VCaP (cell line): ENCODE measurements at regions not wholly inside any gene's neighbourhood (a gene's known extent, or its start where the extent isn't known, plus 50 kb on each side); places are given as distances from the start of the nearest gene placed in this dataset.

Experiments used
- H3K27ac ChIP-seq: fragments of 450-650 bp; 2 replicates; pipeline ENCODE4 v1.5.1; 2017
- TF ChIP-seq, protein P1 (sequence below): fragments of 450-650 bp; conservative IDR thresholded peaks from 2 replicates; pipeline ENCODE4 v1.5.1; 2017; ENCODE audit warnings: mild to moderate bottlenecking, moderate library complexity

DNA sequence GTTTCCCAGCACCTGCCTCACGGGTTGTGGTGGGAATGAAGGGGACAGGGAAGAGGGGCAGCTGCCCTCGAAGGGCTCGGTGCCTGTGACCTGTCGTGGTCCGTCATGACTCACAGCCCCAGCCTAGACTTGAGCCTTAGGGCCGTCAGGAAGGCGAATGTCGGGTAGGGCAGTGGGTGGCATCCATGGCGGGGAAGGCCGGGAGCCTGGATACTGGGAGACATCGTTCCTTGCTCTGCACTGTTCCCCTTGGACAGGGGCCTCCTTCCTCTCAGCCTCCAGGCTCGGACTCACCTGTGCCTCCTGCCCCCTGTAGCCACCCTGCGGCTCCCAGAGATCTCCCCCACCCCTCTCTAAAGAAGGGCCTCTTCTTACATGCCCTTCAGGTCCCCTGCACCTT, 52.2 kb upstream of the APCDD1L start:
- TF ChIP-seq, protein P1, sequence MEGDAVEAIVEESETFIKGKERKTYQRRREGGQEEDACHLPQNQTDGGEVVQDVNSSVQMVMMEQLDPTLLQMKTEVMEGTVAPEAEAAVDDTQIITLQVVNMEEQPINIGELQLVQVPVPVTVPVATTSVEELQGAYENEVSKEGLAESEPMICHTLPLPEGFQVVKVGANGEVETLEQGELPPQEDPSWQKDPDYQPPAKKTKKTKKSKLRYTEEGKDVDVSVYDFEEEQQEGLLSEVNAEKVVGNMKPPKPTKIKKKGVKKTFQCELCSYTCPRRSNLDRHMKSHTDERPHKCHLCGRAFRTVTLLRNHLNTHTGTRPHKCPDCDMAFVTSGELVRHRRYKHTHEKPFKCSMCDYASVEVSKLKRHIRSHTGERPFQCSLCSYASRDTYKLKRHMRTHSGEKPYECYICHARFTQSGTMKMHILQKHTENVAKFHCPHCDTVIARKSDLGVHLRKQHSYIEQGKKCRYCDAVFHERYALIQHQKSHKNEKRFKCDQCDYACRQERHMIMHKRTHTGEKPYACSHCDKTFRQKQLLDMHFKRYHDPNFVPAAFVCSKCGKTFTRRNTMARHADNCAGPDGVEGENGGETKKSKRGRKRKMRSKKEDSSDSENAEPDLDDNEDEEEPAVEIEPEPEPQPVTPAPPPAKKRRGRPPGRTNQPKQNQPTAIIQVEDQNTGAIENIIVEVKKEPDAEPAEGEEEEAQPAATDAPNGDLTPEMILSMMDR, result no peak
- H3K27ac ChIP-seq, result no peak overlapping the region

DNA sequence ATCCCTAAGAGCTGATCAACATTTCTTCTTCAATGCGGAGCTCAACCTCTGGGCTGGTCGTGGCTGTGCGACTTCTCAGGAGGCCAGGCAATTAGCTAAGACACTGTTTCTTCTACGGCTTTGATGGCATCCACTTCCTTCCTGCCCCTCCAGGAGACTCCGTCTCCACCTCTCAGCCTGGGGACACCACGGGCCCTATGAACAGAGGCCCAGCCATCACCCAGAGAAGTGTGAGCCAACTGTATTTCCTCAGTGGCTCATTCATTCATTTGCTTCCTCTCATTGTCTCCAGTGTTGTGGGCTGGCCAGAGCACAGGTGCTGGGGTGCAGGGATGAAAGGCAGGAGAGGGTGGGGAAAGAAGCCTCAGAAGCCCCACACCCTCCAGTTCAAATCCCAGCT, 51.8 kb upstream of the APCDD1L start:
- TF ChIP-seq, protein P1, result no peak
- H3K27ac ChIP-seq, result no peak overlapping the region

DNA sequence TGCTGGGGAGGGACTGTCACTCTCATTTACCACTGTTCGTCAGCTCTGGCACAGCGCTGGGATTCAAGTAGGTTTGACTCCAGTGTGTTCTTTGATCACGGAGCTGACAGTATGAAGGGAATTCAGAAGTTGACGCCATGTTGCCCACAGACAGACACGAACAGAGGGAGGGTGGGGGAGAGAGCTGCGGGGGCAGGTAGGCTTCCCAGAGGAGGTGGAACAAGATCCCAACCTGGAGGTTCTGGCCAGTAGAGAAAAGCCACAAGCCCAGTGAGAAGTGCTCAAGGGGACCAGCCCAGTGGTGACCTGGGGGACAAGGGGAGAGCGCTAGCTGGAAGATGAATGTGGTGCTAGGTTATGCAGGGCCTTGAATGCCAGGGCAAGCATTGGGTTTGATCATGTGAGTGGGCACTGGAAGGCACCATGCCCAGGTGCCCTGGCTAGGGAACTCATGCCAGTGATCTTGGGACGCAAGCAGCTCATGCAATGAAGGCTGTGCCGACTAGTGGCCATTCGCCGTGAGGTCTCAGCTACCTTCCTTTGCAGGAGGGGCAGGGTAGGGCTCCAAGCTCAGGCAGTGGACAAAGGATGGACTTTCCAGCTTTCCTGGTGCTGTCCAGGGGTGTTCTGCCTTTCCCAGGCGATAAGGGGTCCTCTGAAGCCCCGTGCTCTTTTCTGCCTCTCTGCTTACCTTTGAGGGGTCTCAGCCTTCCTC, 50.4 kb upstream of the APCDD1L start:
- TF ChIP-seq, protein P1, result peak; percentile 11; the same call in 1 of the 2 replicates
- no peak overlapping the region for H3K27ac ChIP-seq
